ENCODE measurements at regions not wholly inside any gene's neighbourhood (a gene's known extent, or its start where the extent isn't known, plus 50 kb on each side); places are given as distances from the start of the nearest gene placed in this dataset.
"Not testable (repeated sequence)": the region's sequence is repeated elsewhere in the genome, so short reads cannot be mapped to it uniquely, and the experiment has no call there.

- H3K4me3 ChIP-seq (ENCODE audit: low read length), result no peak overlapping the region
- no peak for DNase-seq (ENCODE audit: low read depth, low spot score)
Observed at GRCh38 chr10:9561821-9562505, 1455.7 kb upstream of the CELF2 start.

- no peak overlapping the region for H3K4me3 ChIP-seq (ENCODE audit: low read length)
- DNase-seq (ENCODE audit: low read depth, low spot score), result no peak
Observed at GRCh38 chr10:9577746-9578145, 1439.9 kb upstream of the CELF2 start.

GRCh38 chr10:9579110-9579705 lies 1438.5 kb upstream of the CELF2 start:
- no peak overlapping the region for H3K4me3 ChIP-seq (ENCODE audit: low read length)
- no peak for DNase-seq (ENCODE audit: low read depth, low spot score)

GRCh38 chr10:9582803-9583202 lies 1434.9 kb upstream of the CELF2 start:
- not testable (repeated sequence) for DNase-seq (ENCODE audit: low read depth, low spot score); H3K4me3 ChIP-seq (ENCODE audit: low read length)

- no peak for DNase-seq (ENCODE audit: low read depth, low spot score)
- H3K4me3 ChIP-seq (ENCODE audit: low read length), result no peak overlapping the region
Observed at GRCh38 chr10:9596368-9596920, 1421.2 kb upstream of the CELF2 start.

GRCh38 chr10:9602998-9603397 lies 1414.7 kb upstream of the CELF2 start:
- H3K4me3 ChIP-seq (ENCODE audit: low read length), result no peak overlapping the region
- DNase-seq (ENCODE audit: low read depth, low spot score), result no peak

- H3K4me3 ChIP-seq (ENCODE audit: low read length), result no peak overlapping the region
Observed at GRCh38 chr10:9603972-9604371, 1413.7 kb upstream of the CELF2 start.

GRCh38 chr10:9605231-9605630 lies 1412.4 kb upstream of the CELF2 start:
- DNase-seq (ENCODE audit: low read depth, low spot score), result no peak

More at GRCh38 chr10:9603972-9604371, 1413.7 kb upstream of the CELF2 start:
- DNase-seq (ENCODE audit: low read depth, low spot score), result no peak

GRCh38 chr10:9608602-9609001 lies 1409.1 kb upstream of the CELF2 start:
- no peak overlapping the region for H3K4me3 ChIP-seq (ENCODE audit: low read length)
- no peak for DNase-seq (ENCODE audit: low read depth, low spot score)

More at GRCh38 chr10:9605231-9605630, 1412.4 kb upstream of the CELF2 start:
- H3K4me3 ChIP-seq (ENCODE audit: low read length), result no peak overlapping the region

- no peak for DNase-seq (ENCODE audit: low read depth, low spot score)
- no peak overlapping the region for H3K4me3 ChIP-seq (ENCODE audit: low read length)
Observed at GRCh38 chr10:9613338-9614075, 1404.2 kb upstream of the CELF2 start.

GRCh38 chr10:9615189-9615588 lies 1402.5 kb upstream of the CELF2 start:
- DNase-seq (ENCODE audit: low read depth, low spot score), result no peak
- H3K4me3 ChIP-seq (ENCODE audit: low read length), result no peak overlapping the region

- DNase-seq (ENCODE audit: low read depth, low spot score), result no peak
- H3K4me3 ChIP-seq (ENCODE audit: low read length), result no peak overlapping the region
Observed at GRCh38 chr10:9621216-9621615, 1396.5 kb upstream of the CELF2 start.

GRCh38 chr10:9625304-9625703 lies 1392.4 kb upstream of the CELF2 start:
- no peak for DNase-seq (ENCODE audit: low read depth, low spot score)
- H3K4me3 ChIP-seq (ENCODE audit: low read length), result no peak overlapping the region

GRCh38 chr10:9634466-9634865 lies 1383.2 kb upstream of the CELF2 start:
- no peak overlapping the region for H3K4me3 ChIP-seq (ENCODE audit: low read length)
- DNase-seq (ENCODE audit: low read depth, low spot score), result no peak

GRCh38 chr10:9635691-9636090 lies 1382.0 kb upstream of the CELF2 start:
- H3K4me3 ChIP-seq (ENCODE audit: low read length), result no peak overlapping the region
- no peak for DNase-seq (ENCODE audit: low read depth, low spot score)

GRCh38 chr10:9636216-9636615 lies 1381.5 kb upstream of the CELF2 start:
- DNase-seq (ENCODE audit: low read depth, low spot score), result no peak
- H3K4me3 ChIP-seq (ENCODE audit: low read length), result no peak overlapping the region

- DNase-seq (ENCODE audit: low read depth, low spot score), result no peak
Observed at GRCh38 chr10:9643782-9644181, 1373.9 kb upstream of the CELF2 start.

GRCh38 chr10:9645404-9645803 lies 1372.3 kb upstream of the CELF2 start:
- no peak overlapping the region for H3K4me3 ChIP-seq (ENCODE audit: low read length)
- no peak for DNase-seq (ENCODE audit: low read depth, low spot score)

More at GRCh38 chr10:9643782-9644181, 1373.9 kb upstream of the CELF2 start:
- no peak overlapping the region for H3K4me3 ChIP-seq (ENCODE audit: low read length)

- no peak for DNase-seq (ENCODE audit: low read depth, low spot score)
- H3K4me3 ChIP-seq (ENCODE audit: low read length), result no peak overlapping the region
Observed at GRCh38 chr10:9645928-9646600, 1371.6 kb upstream of the CELF2 start.
